ENCODE measurements at regions not wholly inside any gene's neighbourhood (a gene's known extent, or its start where the extent isn't known, plus 50 kb on each side); places are given as distances from the start of the nearest gene placed in this dataset.
"Not testable (repeated sequence)": the region's sequence is repeated elsewhere in the genome, so short reads cannot be mapped to it uniquely, and the experiment has no call there.

DNA sequence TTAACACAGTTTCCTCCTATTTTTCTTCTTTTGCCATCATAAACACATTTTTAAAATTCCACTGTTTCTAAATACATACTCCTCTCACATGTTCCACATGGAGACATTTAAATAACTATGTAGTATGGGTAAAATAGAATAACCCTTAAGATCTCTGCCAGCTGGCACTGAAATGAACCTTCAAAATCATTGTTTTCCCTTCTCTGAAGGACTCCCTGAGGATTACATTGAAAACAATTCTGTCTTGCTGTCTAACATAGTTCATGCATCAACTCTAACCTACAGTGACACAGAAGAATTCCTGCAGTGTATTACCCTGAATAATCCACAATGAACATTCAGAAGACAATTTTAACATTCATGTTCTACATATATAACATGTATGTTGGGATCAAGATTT lies 1361.8 kb upstream of the CITED2 start:
- H3K27me3 ChIP-seq (ENCODE audit: control insufficient read depth, insufficient read depth, low read length): no peaks in the 10 kb centered on the region
- H3K4me3 ChIP-seq (ENCODE audit: low read depth, low read length): no peak overlapping the region
- DNase-seq (ENCODE audit: low read depth in 4 of 6, low spot score in 6 of 6): peak in 1 of 6 donors; percentile 43
- H3K36me3 ChIP-seq (ENCODE audit: control insufficient read depth, insufficient read depth, low read length): no peaks in the 10 kb centered on the region
- no peak overlapping the region for H3K27ac ChIP-seq (ENCODE audit: low read depth, low read length)
- H3K4me1 ChIP-seq (ENCODE audit: control insufficient read depth, insufficient read depth, low read length): no peaks in the 10 kb centered on the region
- H3K9me3 ChIP-seq (ENCODE audit: control insufficient read depth, insufficient read depth, low read length): no peaks in the 10 kb centered on the region

DNA sequence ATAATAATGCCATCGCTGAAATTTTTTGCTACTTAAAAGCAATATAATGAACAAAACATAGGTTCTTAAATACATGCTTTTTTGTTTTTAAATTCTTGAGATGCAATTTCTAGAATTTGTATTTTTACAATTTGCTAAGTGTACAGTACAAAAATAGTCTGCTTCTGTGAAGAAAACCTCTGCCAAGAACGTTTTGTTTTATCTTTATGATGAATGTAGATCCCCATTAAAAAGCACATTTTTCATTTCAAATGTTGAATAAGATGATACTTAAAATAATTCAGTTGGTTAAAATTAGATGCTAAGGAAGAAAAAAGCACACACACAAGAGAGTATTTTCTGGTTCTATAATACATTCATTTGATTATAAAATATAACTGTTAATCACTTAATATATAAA lies 1358.5 kb upstream of the CITED2 start:
- no peaks in the 10 kb centered on the region for H3K27me3 ChIP-seq (ENCODE audit: control insufficient read depth, insufficient read depth, low read length)
- WGBS (ENCODE audit: insufficient coverage): no CpG with 5 or more reads among the region's 2 CpGs
- H3K4me1 ChIP-seq (ENCODE audit: control insufficient read depth, insufficient read depth, low read length): no peaks in the 10 kb centered on the region
- DNase-seq (ENCODE audit: low read depth in 4 of 6, low spot score in 6 of 6): no peak
- H3K27ac ChIP-seq (ENCODE audit: low read depth, low read length): no peak overlapping the region
- no peaks in the 10 kb centered on the region for H3K36me3 ChIP-seq (ENCODE audit: control insufficient read depth, insufficient read depth, low read length)
- no peaks in the 10 kb centered on the region for H3K9me3 ChIP-seq (ENCODE audit: control insufficient read depth, insufficient read depth, low read length)
- no peak overlapping the region for H3K4me3 ChIP-seq (ENCODE audit: low read depth, low read length)

DNA sequence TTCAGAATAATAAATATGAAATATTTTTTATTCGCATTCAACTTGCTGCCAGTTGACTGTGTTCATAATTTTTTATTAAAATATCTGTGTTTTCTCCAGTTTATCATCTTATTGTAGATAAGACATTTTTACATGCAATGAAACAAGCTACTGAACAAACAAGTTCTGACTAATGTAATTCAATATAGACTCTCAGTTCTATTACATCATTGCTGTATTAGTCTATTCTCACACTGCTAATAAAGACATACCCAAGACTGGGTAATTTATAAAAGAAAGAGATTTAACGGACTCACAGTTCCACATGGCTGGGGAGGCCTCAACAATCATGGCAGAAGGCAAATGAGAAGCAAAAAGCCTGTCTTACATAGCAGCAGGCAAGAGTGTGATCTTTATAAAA lies 1357.7 kb upstream of the CITED2 start:
- WGBS (ENCODE audit: insufficient coverage): no CpG with 5 or more reads among the region's 2 CpGs

DNA sequence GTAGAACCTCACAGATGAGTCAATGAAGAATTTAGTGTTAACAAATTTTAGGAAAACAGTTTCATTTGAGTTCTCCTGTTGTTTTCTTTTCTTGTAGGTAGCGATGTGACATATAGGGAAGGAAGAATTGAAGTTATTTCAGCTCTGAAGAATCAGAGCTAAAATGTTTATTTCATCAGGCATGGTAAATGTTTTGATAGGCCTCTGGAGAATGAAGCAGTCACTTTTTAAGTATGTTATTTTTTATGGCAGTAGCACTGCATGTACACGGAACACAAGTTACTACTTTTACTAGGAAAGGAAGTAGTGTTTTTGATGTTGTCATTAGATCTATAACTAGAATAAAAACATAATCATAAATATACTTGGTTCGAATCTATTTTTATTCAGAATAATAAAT lies 1357.3 kb upstream of the CITED2 start:
- H3K27ac ChIP-seq (ENCODE audit: low read depth, low read length): no peak overlapping the region
- no peak for DNase-seq (ENCODE audit: low read depth in 4 of 6, low spot score in 6 of 6)
- H3K27me3 ChIP-seq (ENCODE audit: control insufficient read depth, insufficient read depth, low read length): no peaks in the 10 kb centered on the region
- no CpG with 5 or more reads among the region's 3 CpGs for WGBS (ENCODE audit: insufficient coverage)
- H3K4me3 ChIP-seq (ENCODE audit: low read depth, low read length): no peak overlapping the region
- no peaks in the 10 kb centered on the region for H3K4me1 ChIP-seq (ENCODE audit: control insufficient read depth, insufficient read depth, low read length)
- H3K36me3 ChIP-seq (ENCODE audit: control insufficient read depth, insufficient read depth, low read length): no peaks in the 10 kb centered on the region
- H3K9me3 ChIP-seq (ENCODE audit: control insufficient read depth, insufficient read depth, low read length): no peaks in the 10 kb centered on the region

More for the DNA sequence above, 1357.7 kb upstream of the CITED2 start:
- Histone ChIP-seq H3K4me3 (ENCODE audit: low read depth, low read length) (no peak overlapping the region), H3K27me3 (ENCODE audit: control insufficient read depth, insufficient read depth, low read length) (no peaks in the 10 kb centered on the region), H3K36me3 (ENCODE audit: control insufficient read depth, insufficient read depth, low read length) (no peaks in the 10 kb centered on the region), H3K27ac (ENCODE audit: low read depth, low read length) (no peak overlapping the region), H3K9me3 (ENCODE audit: control insufficient read depth, insufficient read depth, low read length) (no peaks in the 10 kb centered on the region), H3K4me1 (ENCODE audit: control insufficient read depth, insufficient read depth, low read length) (no peaks in the 10 kb centered on the region)
- DNase-seq (ENCODE audit: low read depth in 4 of 6, low spot score in 6 of 6): no peak

DNA sequence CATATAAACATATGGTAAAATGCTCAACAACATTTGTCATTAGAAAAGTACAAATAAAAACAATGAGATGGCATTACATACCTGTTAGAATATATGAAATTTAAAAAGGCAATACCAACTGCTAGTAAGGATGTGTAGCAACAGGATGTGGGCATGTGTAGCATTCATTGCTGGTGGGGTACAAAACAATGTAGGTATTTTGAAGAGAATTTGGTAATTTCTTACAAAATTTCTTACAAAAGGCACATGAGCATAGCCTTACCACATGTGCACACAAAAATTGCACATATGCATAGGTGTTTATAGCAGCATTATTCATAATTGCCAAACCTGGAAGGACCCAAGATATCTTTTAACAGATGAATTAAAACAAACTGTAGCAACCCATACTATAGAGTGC lies 1355.1 kb upstream of the CITED2 start:
- Histone ChIP-seq H3K4me1 (ENCODE audit: control insufficient read depth, insufficient read depth, low read length) (no peaks in the 10 kb centered on the region), H3K9me3 (ENCODE audit: control insufficient read depth, insufficient read depth, low read length) (peaks cover 3% of the 10 kb centered on the region), H3K36me3 (ENCODE audit: control insufficient read depth, insufficient read depth, low read length) (no peaks in the 10 kb centered on the region), H3K4me3 (ENCODE audit: low read depth, low read length) (no peak overlapping the region), H3K27ac (ENCODE audit: low read depth, low read length) (no peak overlapping the region), H3K27me3 (ENCODE audit: control insufficient read depth, insufficient read depth, low read length) (no peaks in the 10 kb centered on the region)
- no peak for DNase-seq (ENCODE audit: low read depth in 4 of 6, low spot score in 6 of 6)

DNA sequence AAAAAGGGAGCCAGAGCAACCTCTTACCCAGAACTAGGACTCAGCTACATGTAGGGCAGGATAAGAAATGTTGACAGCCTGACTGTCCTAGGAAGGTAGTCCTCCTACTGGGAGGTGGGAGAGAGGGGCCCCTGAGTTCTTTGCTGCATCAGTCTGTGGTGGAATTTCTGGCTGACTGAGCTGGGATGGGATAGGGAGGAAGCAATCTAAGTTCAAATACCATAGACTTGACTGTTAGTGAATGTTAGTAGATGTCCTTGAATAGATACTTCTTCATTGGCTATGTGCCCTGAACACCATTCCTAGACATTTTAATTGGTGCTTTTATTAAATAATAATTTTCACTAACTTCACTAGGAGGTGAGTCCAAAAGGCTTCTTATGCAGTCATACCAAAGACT lies 1343.6 kb upstream of the CITED2 start:
- Histone ChIP-seq H3K27me3 (ENCODE audit: control insufficient read depth, insufficient read depth, low read length) (no peaks in the 10 kb centered on the region), H3K27ac (ENCODE audit: low read depth, low read length) (no peak overlapping the region), H3K4me3 (ENCODE audit: low read depth, low read length) (no peak overlapping the region), H3K4me1 (ENCODE audit: control insufficient read depth, insufficient read depth, low read length) (no peaks in the 10 kb centered on the region), H3K9me3 (ENCODE audit: control insufficient read depth, insufficient read depth, low read length) (peaks cover 4% of the 10 kb centered on the region), H3K36me3 (ENCODE audit: control insufficient read depth, insufficient read depth, low read length) (no peaks in the 10 kb centered on the region)
- no peak for DNase-seq (ENCODE audit: low read depth in 4 of 6, low spot score in 6 of 6)

DNA sequence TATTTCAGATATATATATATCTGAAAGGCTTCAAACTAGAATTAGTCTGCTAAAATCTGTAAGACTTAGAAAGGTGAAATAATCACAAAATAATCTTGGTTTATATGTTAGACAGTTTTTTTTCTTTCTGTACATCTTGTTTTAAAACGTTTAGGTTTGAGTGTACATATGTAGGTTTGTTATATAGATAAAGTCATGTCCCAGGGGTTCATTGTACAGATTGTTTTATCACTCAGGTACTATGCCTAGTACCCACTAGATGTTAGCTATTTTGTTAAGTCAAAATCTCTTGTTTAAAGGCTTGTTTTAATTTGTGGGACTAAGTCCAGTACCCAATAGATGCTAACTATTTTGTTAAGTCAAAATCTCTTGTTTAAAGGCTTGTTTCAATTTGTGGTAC lies 1339.0 kb upstream of the CITED2 start:
- no peaks in the 10 kb centered on the region for H3K27me3 ChIP-seq (ENCODE audit: control insufficient read depth, insufficient read depth, low read length)
- DNase-seq (ENCODE audit: low read depth in 4 of 6, low spot score in 6 of 6): peak in 1 of 6 donors; percentile 1
- H3K4me1 ChIP-seq (ENCODE audit: control insufficient read depth, insufficient read depth, low read length): no peaks in the 10 kb centered on the region
- no peak overlapping the region for H3K27ac ChIP-seq (ENCODE audit: low read depth, low read length)
- no CpG with 5 or more reads among the region's 1 CpG for WGBS (ENCODE audit: insufficient coverage)
- H3K36me3 ChIP-seq (ENCODE audit: control insufficient read depth, insufficient read depth, low read length): no peaks in the 10 kb centered on the region
- H3K9me3 ChIP-seq (ENCODE audit: control insufficient read depth, insufficient read depth, low read length): peaks cover 4% of the 10 kb centered on the region
- H3K4me3 ChIP-seq (ENCODE audit: low read depth, low read length): no peak overlapping the region

DNA sequence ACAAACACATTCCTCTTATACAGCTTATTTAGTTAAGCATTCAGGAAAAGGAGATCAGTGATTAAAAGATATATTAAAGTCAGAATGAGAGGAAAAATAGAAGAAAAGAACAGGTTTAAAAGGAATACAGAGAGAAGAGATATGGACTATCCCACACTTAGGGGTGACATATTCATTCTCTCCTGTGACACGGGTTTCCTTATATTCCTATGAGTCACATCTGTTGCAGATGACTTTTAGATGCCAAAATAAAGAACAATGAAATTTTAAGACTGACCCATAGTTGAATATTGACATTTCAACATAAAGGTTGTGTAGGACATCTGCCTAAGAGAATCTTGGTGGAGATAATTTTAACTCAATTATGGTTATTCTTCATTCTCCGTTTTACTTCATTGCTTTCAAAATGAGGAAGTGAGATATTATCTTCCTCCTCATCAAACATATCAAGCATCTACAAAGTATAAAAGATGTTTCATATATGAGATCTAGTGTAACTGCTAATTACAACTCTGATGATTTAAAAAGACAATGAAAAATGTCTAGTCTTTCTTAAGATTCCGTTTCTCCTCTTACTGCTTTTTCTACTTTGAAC lies 1336.7 kb upstream of the CITED2 start:
- Histone ChIP-seq H3K27me3 (ENCODE audit: control insufficient read depth, insufficient read depth, low read length) (no peaks in the 10 kb centered on the region), H3K4me1 (ENCODE audit: control insufficient read depth, insufficient read depth, low read length) (no peaks in the 10 kb centered on the region), H3K27ac (ENCODE audit: low read depth, low read length) (no peak overlapping the region), H3K4me3 (ENCODE audit: low read depth, low read length) (no peak overlapping the region), H3K36me3 (ENCODE audit: control insufficient read depth, insufficient read depth, low read length) (no peaks in the 10 kb centered on the region), H3K9me3 (ENCODE audit: control insufficient read depth, insufficient read depth, low read length) (peaks cover 4% of the 10 kb centered on the region)
- DNase-seq (ENCODE audit: low read depth in 4 of 6, low spot score in 6 of 6): no peak
- WGBS (ENCODE audit: insufficient coverage): no CpG with 5 or more reads among the region's 3 CpGs

DNA sequence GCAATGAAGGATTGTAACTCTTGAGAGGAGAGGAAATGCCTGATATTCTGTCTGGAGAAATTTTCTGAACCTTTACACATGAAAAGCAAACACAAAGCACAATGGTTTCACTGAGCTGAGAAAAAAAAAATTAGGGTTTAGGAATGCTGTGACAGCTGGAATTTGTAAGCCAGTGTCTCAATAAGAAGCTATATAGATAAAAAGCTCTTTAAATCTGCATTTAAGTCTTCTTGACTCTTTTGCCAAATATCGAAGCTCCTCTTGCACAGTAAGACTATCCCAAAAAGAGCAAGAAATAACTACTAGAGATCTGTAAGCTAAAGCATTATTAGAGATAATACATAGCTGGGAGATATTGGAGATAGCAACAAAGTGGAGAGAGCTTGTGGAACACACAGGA lies 1334.0 kb upstream of the CITED2 start:
- DNase-seq (ENCODE audit: low read depth in 4 of 6, low spot score in 6 of 6): peak in 1 of 6 donors; percentile 4
- H3K9me3 ChIP-seq (ENCODE audit: control insufficient read depth, insufficient read depth, low read length): peaks cover 3% of the 10 kb centered on the region
- no CpG with 5 or more reads among the region's 1 CpG for whole genome bisulfite sequencing (ENCODE audit: insufficient coverage)

DNA sequence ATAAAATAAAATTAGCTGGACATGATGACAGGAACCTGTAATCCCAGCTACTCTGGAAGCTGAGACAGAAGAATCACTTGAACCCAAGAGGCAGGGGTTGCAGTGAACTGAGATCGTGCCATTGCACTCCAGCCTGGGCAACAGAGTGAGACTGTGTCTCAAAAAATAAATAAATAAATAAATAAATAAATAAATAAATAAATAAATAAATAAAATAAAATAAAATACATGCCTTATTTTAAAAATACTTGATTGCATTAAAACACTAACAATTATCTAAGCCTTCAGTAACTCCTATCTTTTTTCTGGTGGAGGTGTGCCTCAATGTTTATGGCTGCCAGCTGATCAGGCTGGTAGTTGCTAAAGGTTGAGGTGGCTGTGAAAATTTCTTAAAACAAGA lies 1329.6 kb upstream of the CITED2 start:
- H3K4me1 ChIP-seq (ENCODE audit: control insufficient read depth, insufficient read depth, low read length); DNase-seq (ENCODE audit: low read depth in 4 of 6, low spot score in 6 of 6); H3K4me3 ChIP-seq (ENCODE audit: low read depth, low read length); H3K36me3 ChIP-seq (ENCODE audit: control insufficient read depth, insufficient read depth, low read length); H3K27me3 ChIP-seq (ENCODE audit: control insufficient read depth, insufficient read depth, low read length); H3K9me3 ChIP-seq (ENCODE audit: control insufficient read depth, insufficient read depth, low read length); H3K27ac ChIP-seq (ENCODE audit: low read depth, low read length): not testable (repeated sequence)
- no CpG with 5 or more reads among the region's 1 CpG for WGBS (ENCODE audit: insufficient coverage)

More for the DNA sequence above, 1334.0 kb upstream of the CITED2 start:
- H3K4me3 ChIP-seq (ENCODE audit: low read depth, low read length): no peak overlapping the region
- H3K36me3 ChIP-seq (ENCODE audit: control insufficient read depth, insufficient read depth, low read length): no peaks in the 10 kb centered on the region
- no peaks in the 10 kb centered on the region for H3K27me3 ChIP-seq (ENCODE audit: control insufficient read depth, insufficient read depth, low read length)
- no peaks in the 10 kb centered on the region for H3K4me1 ChIP-seq (ENCODE audit: control insufficient read depth, insufficient read depth, low read length)
- H3K27ac ChIP-seq (ENCODE audit: low read depth, low read length): no peak overlapping the region
